Gastroesophageal sphincter (tissue), 3 donors: ENCODE measurements at regions not wholly inside any gene's neighbourhood (a gene's known extent, or its start where the extent isn't known, plus 50 kb on each side); places are given as distances from the start of the nearest gene placed in this dataset.

Experiments
- EP300 ChIP-seq: sonication (generic); formaldehyde crosslinking; IDR thresholded peaks from one replicate; pipeline ENCODE4 v1.6.1; 2017; ENCODE audit warnings: antibody characterized with exemption, mild to moderate bottlenecking
- POLR2A ChIP-seq, 2 donors: fragments of 450-650 bp; IDR thresholded peaks; one replicate each; pipeline ENCODE4 v1.6.1; 2017; ENCODE audit warnings: antibody characterized with exemption in 2 of 2, mild to moderate bottlenecking in 2 of 2, moderate library complexity in 1 of 2
- POLR2AphosphoS5 ChIP-seq: sonication (generic); formaldehyde crosslinking; IDR thresholded peaks from one replicate; pipeline ENCODE4 v1.6.1; 2017; ENCODE audit warnings: antibody characterized with exemption
- TF ChIP-seq, protein P1 (sequence below), 4 experiments: fragments of 200-600 bp in 2 of 4; fragments of 450-650 bp in 2 of 4; sonication (generic) in 1 of 4; IDR thresholded peaks; one replicate each; pipeline ENCODE4 v1.5.1; 2017 to 2019; ENCODE audit warnings: antibody characterized with exemption in 4 of 4, mild to moderate bottlenecking in 2 of 4, moderate library complexity in 2 of 4

DNA sequence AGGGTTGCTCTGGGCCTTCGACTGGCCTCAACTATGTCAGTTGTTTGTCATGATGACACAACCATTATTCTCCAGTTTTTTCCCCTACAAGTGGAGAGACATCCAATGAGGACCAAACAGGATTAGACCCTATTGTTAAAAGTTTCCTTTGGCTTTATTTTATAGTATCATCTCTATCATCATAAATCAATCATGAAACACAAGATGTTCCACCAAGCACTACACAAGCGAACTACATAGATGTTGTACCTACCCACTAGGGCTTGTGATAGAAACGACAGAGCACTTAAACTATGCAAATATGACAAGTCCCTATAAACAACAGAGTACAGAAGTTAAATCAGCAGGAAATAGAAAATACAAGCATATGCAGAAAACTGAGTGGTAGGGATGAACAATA lies 422.5 kb upstream of the MARCKS start:
- TF ChIP-seq POLR2A (IDR thresholded peaks at IDR 0.05), result no peak
- TF ChIP-seq, protein P1, sequence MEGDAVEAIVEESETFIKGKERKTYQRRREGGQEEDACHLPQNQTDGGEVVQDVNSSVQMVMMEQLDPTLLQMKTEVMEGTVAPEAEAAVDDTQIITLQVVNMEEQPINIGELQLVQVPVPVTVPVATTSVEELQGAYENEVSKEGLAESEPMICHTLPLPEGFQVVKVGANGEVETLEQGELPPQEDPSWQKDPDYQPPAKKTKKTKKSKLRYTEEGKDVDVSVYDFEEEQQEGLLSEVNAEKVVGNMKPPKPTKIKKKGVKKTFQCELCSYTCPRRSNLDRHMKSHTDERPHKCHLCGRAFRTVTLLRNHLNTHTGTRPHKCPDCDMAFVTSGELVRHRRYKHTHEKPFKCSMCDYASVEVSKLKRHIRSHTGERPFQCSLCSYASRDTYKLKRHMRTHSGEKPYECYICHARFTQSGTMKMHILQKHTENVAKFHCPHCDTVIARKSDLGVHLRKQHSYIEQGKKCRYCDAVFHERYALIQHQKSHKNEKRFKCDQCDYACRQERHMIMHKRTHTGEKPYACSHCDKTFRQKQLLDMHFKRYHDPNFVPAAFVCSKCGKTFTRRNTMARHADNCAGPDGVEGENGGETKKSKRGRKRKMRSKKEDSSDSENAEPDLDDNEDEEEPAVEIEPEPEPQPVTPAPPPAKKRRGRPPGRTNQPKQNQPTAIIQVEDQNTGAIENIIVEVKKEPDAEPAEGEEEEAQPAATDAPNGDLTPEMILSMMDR (IDR thresholded peaks at IDR 0.05), result no peak
- TF ChIP-seq POLR2AphosphoS5, result no peak
- no peak for TF ChIP-seq EP300
